Caco-2 (cell line): ENCODE measurements at regions not wholly inside any gene's neighbourhood (a gene's known extent, or its start where the extent isn't known, plus 50 kb on each side); places are given as distances from the start of the nearest gene placed in this dataset.

ENCODE experiments used
- BruUV-seq: library from RNA; stranded (reverse); fragments of 400-500 nt; replicated peaks from 2 replicates; lab custom pipeline; 2021; lab: Mats Ljungman, UMichigan
- CTCF ChIA-PET: fragments of 300-600 bp; sonication (Branson Sonifier 250); formaldehyde crosslinking; loops from one replicate; lab custom pipeline; 2022; ENCODE audit warnings: antibody characterized with exemption; lab: Charles Lee
- POLR2A ChIA-PET: fragments of 300-600 bp; sonication (Branson Sonifier 250); formaldehyde crosslinking; loops from one replicate; lab custom pipeline; 2022; ENCODE audit warnings: antibody characterized with exemption; lab: Charles Lee
- DNase-seq, 2 experiments: peaks; one replicate each; pipeline versions ENCODE4 v3.0.0 to v3.0.0-alpha.2; 2020 to 2022
- H3K27me3 ChIP-seq: replicated peaks from 2 replicates; pipeline ENCODE4 v1.6.0; 2011; ENCODE audit warnings: low read length; ENCODE audit not compliant: control insufficient read depth, insufficient read depth
- H3K36me3 ChIP-seq: 2 replicates; pipeline ENCODE4 v1.5.1; 2011; ENCODE audit warnings: low read length; ENCODE audit not compliant: control insufficient read depth, insufficient read depth
- H3K4me1 ChIP-seq: fragments of 250-450 bp; sonication (Bioruptor Pico); 2 replicates; pipeline ENCODE4 v1.5.1; 2020; ENCODE audit warnings: mild to moderate bottlenecking
- H3K4me3 ChIP-seq: 2 replicates; pipeline ENCODE4 v1.5.1; 2011; ENCODE audit warnings: low read depth, mild to moderate bottlenecking, control low read depth, low read length
- H3K9me3 ChIP-seq: fragments of 250-450 bp; sonication (Bioruptor Pico); 2 replicates; pipeline ENCODE4 v1.5.1; 2020; ENCODE audit warnings: mild to moderate bottlenecking, moderate library complexity
- H3K27ac Mint-ChIP-seq: one replicate; pipeline ENCODE4 v1.8.0; 2022; ENCODE audit warnings: mixed read lengths; ENCODE audit not compliant: unreplicated experiment
- H3K27me3 Mint-ChIP-seq: one replicate; pipeline ENCODE4 v1.8.0; 2022; ENCODE audit warnings: mixed read lengths; ENCODE audit not compliant: insufficient read depth, unreplicated experiment
- H3K36me3 Mint-ChIP-seq: one replicate; pipeline ENCODE4 v1.8.0; 2022; ENCODE audit warnings: mild to moderate bottlenecking, mixed read lengths; ENCODE audit not compliant: insufficient read depth, unreplicated experiment
- H3K4me1 Mint-ChIP-seq: one replicate; pipeline ENCODE4 v1.8.0; 2022; ENCODE audit warnings: low read depth, mixed read lengths; ENCODE audit not compliant: unreplicated experiment
- H3K4me3 Mint-ChIP-seq: one replicate; pipeline ENCODE4 v1.8.0; 2022; ENCODE audit warnings: mild to moderate bottlenecking, moderate library complexity, mixed read lengths; ENCODE audit not compliant: unreplicated experiment
- H3K9me3 Mint-ChIP-seq: one replicate; pipeline ENCODE4 v1.8.0; 2022; ENCODE audit warnings: mixed read lengths; ENCODE audit not compliant: unreplicated experiment
- intact Hi-C: fragments of 100-400 bp; cut with micrococcal nuclease; formaldehyde crosslinking; loops from one replicate; pipeline ENCODE4 v1.10.0; 2022; ENCODE audit not compliant: unreplicated experiment
- TF ChIP-seq, protein P1 (sequence below), 2 experiments: fragments of 200-600 bp in 1 of 2; IDR thresholded peaks; 1 replicate in 1 of 2; 2 replicates in 1 of 2; pipeline versions ENCODE4 v1.5.1 to v1.8.0; 2011 to 2022; ENCODE audit warnings: antibody characterized with exemption in 1 of 2, control low read depth in 1 of 2, inconsistent platforms in 1 of 2, low read depth in 1 of 2, low read length in 1 of 2, mild to moderate bottlenecking in 1 of 2, moderate library complexity in 1 of 2; ENCODE audit not compliant: insufficient read depth in 1 of 2, severe bottlenecking in 1 of 2, unreplicated experiment in 1 of 2

- no peaks in the 10 kb centered on the region; the same call in 1 of the 2 replicates for H3K27me3 ChIP-seq
- BruUV-seq: no TSS peak
- Mint-ChIP-seq H3K27ac (no peak overlapping the region), H3K4me3 (no peak overlapping the region), H3K36me3 (no peaks in the 10 kb centered on the region), H3K4me1 (no peaks in the 10 kb centered on the region), H3K27me3 (peaks cover 3% of the 10 kb centered on the region), H3K9me3 (no peaks in the 10 kb centered on the region)
- H3K4me1 ChIP-seq: no peaks in the 10 kb centered on the region
- no peaks in the 10 kb centered on the region for H3K9me3 ChIP-seq
- H3K4me3 ChIP-seq: no peak overlapping the region
- no peak for DNase-seq
- intact Hi-C loops: loop anchor here (10.0 kb wide), 1 partner anchor 307 kb away; no protein-coding TSS in a partner anchor
- ChIA-PET CTCF (no interaction called here), POLR2A (no interaction called here)
- TF ChIP-seq, protein P1, sequence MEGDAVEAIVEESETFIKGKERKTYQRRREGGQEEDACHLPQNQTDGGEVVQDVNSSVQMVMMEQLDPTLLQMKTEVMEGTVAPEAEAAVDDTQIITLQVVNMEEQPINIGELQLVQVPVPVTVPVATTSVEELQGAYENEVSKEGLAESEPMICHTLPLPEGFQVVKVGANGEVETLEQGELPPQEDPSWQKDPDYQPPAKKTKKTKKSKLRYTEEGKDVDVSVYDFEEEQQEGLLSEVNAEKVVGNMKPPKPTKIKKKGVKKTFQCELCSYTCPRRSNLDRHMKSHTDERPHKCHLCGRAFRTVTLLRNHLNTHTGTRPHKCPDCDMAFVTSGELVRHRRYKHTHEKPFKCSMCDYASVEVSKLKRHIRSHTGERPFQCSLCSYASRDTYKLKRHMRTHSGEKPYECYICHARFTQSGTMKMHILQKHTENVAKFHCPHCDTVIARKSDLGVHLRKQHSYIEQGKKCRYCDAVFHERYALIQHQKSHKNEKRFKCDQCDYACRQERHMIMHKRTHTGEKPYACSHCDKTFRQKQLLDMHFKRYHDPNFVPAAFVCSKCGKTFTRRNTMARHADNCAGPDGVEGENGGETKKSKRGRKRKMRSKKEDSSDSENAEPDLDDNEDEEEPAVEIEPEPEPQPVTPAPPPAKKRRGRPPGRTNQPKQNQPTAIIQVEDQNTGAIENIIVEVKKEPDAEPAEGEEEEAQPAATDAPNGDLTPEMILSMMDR (IDR thresholded peaks at IDR 0.05; ENCODE audit: insufficient read depth in 1 of 2, low read depth in 1 of 2, low read length in 1 of 2, severe bottlenecking in 1 of 2, unreplicated experiment in 1 of 2): no peak
- no peaks in the 10 kb centered on the region for H3K36me3 ChIP-seq
Observed at GRCh38 chr13:74907788-74908187, 574.2 kb downstream of the TBC1D4 start.

DNA sequence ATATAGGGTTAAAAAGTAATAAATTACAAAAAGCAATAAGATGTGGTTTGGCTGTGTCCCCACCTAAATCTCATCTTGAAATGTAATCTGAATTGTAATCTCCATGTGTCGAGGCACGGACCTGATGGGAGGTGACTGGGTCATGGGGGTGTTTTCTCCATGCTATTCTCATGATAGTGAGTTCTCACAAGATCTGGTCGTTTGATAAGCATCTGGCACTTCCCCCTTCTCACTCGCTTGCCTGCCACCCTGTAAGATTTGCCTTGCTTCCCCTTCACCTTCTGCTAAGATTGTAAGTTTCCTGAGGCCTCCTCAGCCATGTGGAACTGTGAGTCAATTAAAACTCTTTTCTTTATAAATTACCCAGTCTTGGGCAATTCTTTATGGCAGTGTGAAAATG, 577.4 kb downstream of the TBC1D4 start:
- no peak overlapping the region for H3K4me3 Mint-ChIP-seq
- H3K27me3 Mint-ChIP-seq: peaks cover 4% of the 10 kb centered on the region
- Histone ChIP-seq H3K4me3 (no peak overlapping the region), H3K9me3 (no peaks in the 10 kb centered on the region), H3K4me1 (no peaks in the 10 kb centered on the region), H3K36me3 (no peaks in the 10 kb centered on the region), H3K27me3 (no peaks in the 10 kb centered on the region; the same call in 1 of the 2 replicates)
- H3K27ac Mint-ChIP-seq: no peak overlapping the region
- no peaks in the 10 kb centered on the region for H3K9me3 Mint-ChIP-seq
- no TSS peak for BruUV-seq
- intact Hi-C loops: loop anchor here (10.0 kb wide), 1 partner anchor 310 kb away; no protein-coding TSS in a partner anchor
- H3K4me1 Mint-ChIP-seq: no peaks in the 10 kb centered on the region
- DNase-seq: no peak
- ChIA-PET POLR2A (no interaction called here), CTCF (no interaction called here)
- TF ChIP-seq, protein P1 (IDR thresholded peaks at IDR 0.05; ENCODE audit: insufficient read depth in 1 of 2, low read depth in 1 of 2, low read length in 1 of 2, severe bottlenecking in 1 of 2, unreplicated experiment in 1 of 2): no peak
- no peaks in the 10 kb centered on the region for H3K36me3 Mint-ChIP-seq

- H3K27ac Mint-ChIP-seq: no peak overlapping the region
- H3K9me3 Mint-ChIP-seq: no peaks in the 10 kb centered on the region
- TF ChIP-seq, protein P1 (IDR thresholded peaks at IDR 0.05; ENCODE audit: insufficient read depth in 1 of 2, low read depth in 1 of 2, low read length in 1 of 2, severe bottlenecking in 1 of 2, unreplicated experiment in 1 of 2): no peak
- no peaks in the 10 kb centered on the region for H3K36me3 Mint-ChIP-seq
- no peaks in the 10 kb centered on the region for H3K9me3 ChIP-seq
- no peak for DNase-seq
- no peaks in the 10 kb centered on the region for H3K4me1 Mint-ChIP-seq
- no peak overlapping the region for H3K4me3 Mint-ChIP-seq
- no peaks in the 10 kb centered on the region for H3K4me1 ChIP-seq
- BruUV-seq: no TSS peak
- CTCF ChIA-PET: no interaction called here
- no peaks in the 10 kb centered on the region for H3K27me3 ChIP-seq
- no peak overlapping the region for H3K4me3 ChIP-seq
- H3K27me3 Mint-ChIP-seq: peaks cover 7% of the 10 kb centered on the region
- intact Hi-C loops: no loop called here
- H3K36me3 ChIP-seq: no peaks in the 10 kb centered on the region
- POLR2A ChIA-PET: no interaction called here
Observed at GRCh38 chr13:74895042-74895796, 586.8 kb downstream of the TBC1D4 start.
